GM12873 (cell line): ENCODE measurements at regions not wholly inside any gene's neighbourhood (a gene's known extent, or its start where the extent isn't known, plus 50 kb on each side); places are given as distances from the start of the nearest gene placed in this dataset.

ENCODE experiments used
- CTCF ChIP-seq: IDR thresholded peaks from 2 replicates; pipeline ENCODE4 v1.5.1; 2012; ENCODE audit warnings: low read depth, mild to moderate bottlenecking, moderate library complexity, low read length, control low read depth; ENCODE audit not compliant: insufficient read depth; ENCODE audit errors: missing control alignments

GRCh38 chr2:144281476-144281875, 238.4 kb downstream of the ZEB2 start:
- no peak for TF ChIP-seq CTCF

- TF ChIP-seq CTCF, result no peak
Observed at GRCh38 chr2:144280009-144280408, 239.9 kb downstream of the ZEB2 start.

GRCh38 chr2:144279165-144279564, 240.8 kb downstream of the ZEB2 start:
- TF ChIP-seq CTCF, result no peak

- TF ChIP-seq CTCF, result no peak
Observed at GRCh38 chr2:144277622-144278354, 242.1 kb downstream of the ZEB2 start.

GRCh38 chr2:144275340-144275739, 244.6 kb downstream of the ZEB2 start:
- TF ChIP-seq CTCF, result no peak

GRCh38 chr2:144274131-144274530, 245.8 kb downstream of the ZEB2 start:
- TF ChIP-seq CTCF, result no peak

- TF ChIP-seq CTCF, result no peak
Observed at GRCh38 chr2:144270951-144271350, 249.0 kb downstream of the ZEB2 start.
